A549 (cell line): ENCODE measurements at regions not wholly inside any gene's neighbourhood (a gene's known extent, or its start where the extent isn't known, plus 50 kb on each side); places are given as distances from the start of the nearest gene placed in this dataset.

ENCODE experiments used
- GATA3 ChIP-seq: IDR thresholded peaks from 2 replicates; pipeline ENCODE4 v1.6.1; 2012; ENCODE audit warnings: borderline replicate concordance
- USF2 ChIP-seq: fragments of 450-650 bp; IDR thresholded peaks from 2 replicates; pipeline ENCODE4 v1.6.1; 2014; ENCODE audit warnings: antibody characterized with exemption
- TF ChIP-seq, protein P1 (sequence below): fragments of >200 bp; sonication (Bioruptor Twin); formaldehyde crosslinking; IDR thresholded peaks from 3 replicates; pipeline ENCODE4 v1.5.1; 2016

GRCh38 chr14:36070031-36070719 is 106.3 kb downstream of the PTCSC3 start:
- TF ChIP-seq, protein P1, sequence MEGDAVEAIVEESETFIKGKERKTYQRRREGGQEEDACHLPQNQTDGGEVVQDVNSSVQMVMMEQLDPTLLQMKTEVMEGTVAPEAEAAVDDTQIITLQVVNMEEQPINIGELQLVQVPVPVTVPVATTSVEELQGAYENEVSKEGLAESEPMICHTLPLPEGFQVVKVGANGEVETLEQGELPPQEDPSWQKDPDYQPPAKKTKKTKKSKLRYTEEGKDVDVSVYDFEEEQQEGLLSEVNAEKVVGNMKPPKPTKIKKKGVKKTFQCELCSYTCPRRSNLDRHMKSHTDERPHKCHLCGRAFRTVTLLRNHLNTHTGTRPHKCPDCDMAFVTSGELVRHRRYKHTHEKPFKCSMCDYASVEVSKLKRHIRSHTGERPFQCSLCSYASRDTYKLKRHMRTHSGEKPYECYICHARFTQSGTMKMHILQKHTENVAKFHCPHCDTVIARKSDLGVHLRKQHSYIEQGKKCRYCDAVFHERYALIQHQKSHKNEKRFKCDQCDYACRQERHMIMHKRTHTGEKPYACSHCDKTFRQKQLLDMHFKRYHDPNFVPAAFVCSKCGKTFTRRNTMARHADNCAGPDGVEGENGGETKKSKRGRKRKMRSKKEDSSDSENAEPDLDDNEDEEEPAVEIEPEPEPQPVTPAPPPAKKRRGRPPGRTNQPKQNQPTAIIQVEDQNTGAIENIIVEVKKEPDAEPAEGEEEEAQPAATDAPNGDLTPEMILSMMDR, result peak; percentile 91
- TF ChIP-seq GATA3, result no peak
- TF ChIP-seq USF2, result no peak
